Lung (tissue), 11 donors: ENCODE measurements at regions not wholly inside any gene's neighbourhood (a gene's known extent, or its start where the extent isn't known, plus 50 kb on each side); places are given as distances from the start of the nearest gene placed in this dataset.

Source experiments
- ATAC-seq: fragments of 200-7000 bp; cut with Tn5 transposase; one replicate; pipeline ENCODE4 v1.9.1; 2020; ENCODE audit warnings: moderate number of reproducible peaks; ENCODE audit not compliant: insufficient read depth, low FRiP score
- DNase-seq, 3 donors: peaks; one replicate each; pipeline ENCODE4 v3.0.0-alpha.2; 2013 to 2017
- H3K27ac ChIP-seq, 2 donors: one replicate each; pipeline ENCODE4 v1.5.1; 2013; ENCODE audit warnings: mild to moderate bottlenecking in 2 of 2, moderate library complexity in 2 of 2, control low read depth in 1 of 2, inconsistent platforms in 1 of 2, low read depth in 1 of 2, low read length in 1 of 2
- H3K27me3 ChIP-seq, 3 donors: one replicate each; pipeline ENCODE4 v1.5.1; 2013; ENCODE audit warnings: low read length in 2 of 3; ENCODE audit not compliant: control insufficient read depth in 3 of 3, insufficient read depth in 3 of 3
- H3K36me3 ChIP-seq, 4 donors: one replicate each; pipeline ENCODE4 v1.5.1; 2013; ENCODE audit warnings: low read length in 4 of 4, mild to moderate bottlenecking in 1 of 4, moderate library complexity in 1 of 4; ENCODE audit not compliant: control insufficient read depth in 4 of 4, insufficient read depth in 4 of 4
- H3K4me1 ChIP-seq, 5 donors: one replicate each; pipeline ENCODE4 v1.5.1; 2013; ENCODE audit warnings: low read length in 5 of 5, mild to moderate bottlenecking in 2 of 5, moderate library complexity in 1 of 5; ENCODE audit not compliant: control insufficient read depth in 5 of 5, insufficient read depth in 5 of 5
- H3K4me3 ChIP-seq: one replicate; pipeline ENCODE4 v1.5.1; 2013; ENCODE audit warnings: mild to moderate bottlenecking, control low read depth, moderate library complexity
- H3K9ac ChIP-seq, 2 donors: one replicate each; pipeline ENCODE4 v1.5.1; 2013; ENCODE audit warnings: low read length in 2 of 2, control low read depth in 1 of 2; ENCODE audit not compliant: insufficient read depth in 1 of 2
- H3K9me3 ChIP-seq, 4 donors: one replicate each; pipeline ENCODE4 v1.5.1; 2013; ENCODE audit warnings: low read length in 3 of 4, mild to moderate bottlenecking in 1 of 4, moderate library complexity in 1 of 4; ENCODE audit not compliant: control insufficient read depth in 4 of 4, insufficient read depth in 3 of 4
- CTCF ChIP-seq: IDR thresholded peaks from 2 replicates; pipeline ENCODE4 v1.5.1; 2012; ENCODE audit warnings: mild to moderate bottlenecking; ENCODE audit errors: control extremely low read depth, extremely low read depth
- WGBS, 2 donors: extraction: QIAGEN DNeasy Blood & Tissue Kit; methylation state at CpG; one replicate each; pipeline ENCODE4 v1.1.7; 2013; 5-methylcytosine and 5-hydroxymethylcytosine counted together
- donor health status: control.
- donor health status: control.
- donor health status: Bipolar disorder and iron deficiency.
- donor health status: healthy.
- donor health status: DM: yes; HTN: yes; CAD: no.

GRCh38 chr3:81958972-81959640, 197.7 kb upstream of the GBE1 start:
- WGBS, 2 donors: 47 to 57% methylated on average over 2 of the region's 2 CpGs

GRCh38 chr3:81955878-81956277, 194.4 kb upstream of the GBE1 start:
- H3K36me3 ChIP-seq: no peaks in the 10 kb centered on the region
- DNase-seq (peak in 2 of 3 donors; percentile 44 to 48), ATAC-seq (no peak)
- 53 to 74% methylated on average over 4 of the region's 4 CpGs for WGBS, 2 donors
- no peaks in the 10 kb centered on the region for H3K9me3 ChIP-seq
- H3K9ac ChIP-seq: no peak overlapping the region
- H3K4me3 ChIP-seq: no peak overlapping the region
- peaks cover 0 to 18% (median 0%) of the 10 kb centered on the region in 5 donors for H3K4me1 ChIP-seq
- H3K27me3 ChIP-seq: no peaks in the 10 kb centered on the region
- TF ChIP-seq CTCF: no peak
- no peak overlapping the region for H3K27ac ChIP-seq

More at GRCh38 chr3:81958972-81959640, 197.7 kb upstream of the GBE1 start:
- H3K9ac ChIP-seq: no peak overlapping the region
- H3K27me3 ChIP-seq: no peaks in the 10 kb centered on the region
- no peaks in the 10 kb centered on the region for H3K9me3 ChIP-seq
- no peaks in the 10 kb centered on the region for H3K36me3 ChIP-seq
- no peak overlapping the region for H3K27ac ChIP-seq
- DNase-seq: peak in 2 of 3 donors; percentile 6 to 44
- TF ChIP-seq CTCF: no peak
- no peak for ATAC-seq
- H3K4me3 ChIP-seq: no peak overlapping the region
- H3K4me1 ChIP-seq: peaks cover 0 to 18% (median 0%) of the 10 kb centered on the region in 5 donors

GRCh38 chr3:81953111-81953510, 191.7 kb upstream of the GBE1 start:
- no peaks in the 10 kb centered on the region for H3K27me3 ChIP-seq
- WGBS, 2 donors: 94 to 96% methylated on average over 5 of the region's 5 CpGs
- TF ChIP-seq CTCF: no peak

More at GRCh38 chr3:81953111-81953510, 191.7 kb upstream of the GBE1 start:
- ATAC-seq (no peak), DNase-seq (no peak)
- H3K9ac ChIP-seq: no peak overlapping the region
- peaks cover 0 to 18% (median 0%) of the 10 kb centered on the region in 5 donors for H3K4me1 ChIP-seq
- no peak overlapping the region for H3K4me3 ChIP-seq
- H3K9me3 ChIP-seq: no peaks in the 10 kb centered on the region
- H3K36me3 ChIP-seq: no peaks in the 10 kb centered on the region
- no peak overlapping the region for H3K27ac ChIP-seq
